ENCODE measurements at regions not wholly inside any gene's neighbourhood (a gene's known extent, or its start where the extent isn't known, plus 50 kb on each side); places are given as distances from the start of the nearest gene placed in this dataset.

DNA sequence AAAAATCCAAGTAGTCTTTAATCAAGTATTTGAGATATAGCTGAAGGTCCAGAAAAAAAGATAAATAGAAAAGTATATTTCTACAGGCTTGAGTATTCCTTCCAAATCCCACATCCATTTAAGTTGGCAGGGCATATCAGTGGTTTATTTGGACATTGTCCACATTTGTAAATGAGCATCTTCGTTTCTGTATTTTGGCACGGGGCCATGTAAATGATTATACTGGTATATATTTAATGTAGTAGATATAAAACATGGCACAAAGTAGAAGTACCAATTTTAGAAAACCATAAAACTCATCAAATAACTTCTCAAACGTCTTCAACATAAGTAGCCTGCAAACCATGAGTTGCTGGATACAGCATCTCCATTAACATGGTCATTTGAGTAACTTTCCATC lies 437.4 kb upstream of the SOX5 start:
- TF ChIP-seq EP300 (conservative IDR thresholded peaks at IDR 0.05; ENCODE audit: poor library complexity, severe bottlenecking) (no peak), RAD21 (conservative IDR thresholded peaks at IDR 0.05) (no peak), EZH2 (IDR thresholded peaks at IDR 0.05; ENCODE audit: borderline replicate concordance, insufficient read depth, low read length, poor library complexity, severe bottlenecking) (no peak), TAF1 (IDR thresholded peaks at IDR 0.05; ENCODE audit: low read depth) (no peak), SMC3 (conservative IDR thresholded peaks at IDR 0.05; ENCODE audit: poor library complexity) (no peak), MXI1 (conservative IDR thresholded peaks at IDR 0.05; ENCODE audit: poor library complexity, severe bottlenecking) (no peak), POLR2AphosphoS5 (IDR thresholded peaks at IDR 0.05) (no peak)
- TF ChIP-seq, protein P1, sequence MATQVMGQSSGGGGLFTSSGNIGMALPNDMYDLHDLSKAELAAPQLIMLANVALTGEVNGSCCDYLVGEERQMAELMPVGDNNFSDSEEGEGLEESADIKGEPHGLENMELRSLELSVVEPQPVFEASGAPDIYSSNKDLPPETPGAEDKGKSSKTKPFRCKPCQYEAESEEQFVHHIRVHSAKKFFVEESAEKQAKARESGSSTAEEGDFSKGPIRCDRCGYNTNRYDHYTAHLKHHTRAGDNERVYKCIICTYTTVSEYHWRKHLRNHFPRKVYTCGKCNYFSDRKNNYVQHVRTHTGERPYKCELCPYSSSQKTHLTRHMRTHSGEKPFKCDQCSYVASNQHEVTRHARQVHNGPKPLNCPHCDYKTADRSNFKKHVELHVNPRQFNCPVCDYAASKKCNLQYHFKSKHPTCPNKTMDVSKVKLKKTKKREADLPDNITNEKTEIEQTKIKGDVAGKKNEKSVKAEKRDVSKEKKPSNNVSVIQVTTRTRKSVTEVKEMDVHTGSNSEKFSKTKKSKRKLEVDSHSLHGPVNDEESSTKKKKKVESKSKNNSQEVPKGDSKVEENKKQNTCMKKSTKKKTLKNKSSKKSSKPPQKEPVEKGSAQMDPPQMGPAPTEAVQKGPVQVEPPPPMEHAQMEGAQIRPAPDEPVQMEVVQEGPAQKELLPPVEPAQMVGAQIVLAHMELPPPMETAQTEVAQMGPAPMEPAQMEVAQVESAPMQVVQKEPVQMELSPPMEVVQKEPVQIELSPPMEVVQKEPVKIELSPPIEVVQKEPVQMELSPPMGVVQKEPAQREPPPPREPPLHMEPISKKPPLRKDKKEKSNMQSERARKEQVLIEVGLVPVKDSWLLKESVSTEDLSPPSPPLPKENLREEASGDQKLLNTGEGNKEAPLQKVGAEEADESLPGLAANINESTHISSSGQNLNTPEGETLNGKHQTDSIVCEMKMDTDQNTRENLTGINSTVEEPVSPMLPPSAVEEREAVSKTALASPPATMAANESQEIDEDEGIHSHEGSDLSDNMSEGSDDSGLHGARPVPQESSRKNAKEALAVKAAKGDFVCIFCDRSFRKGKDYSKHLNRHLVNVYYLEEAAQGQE (IDR thresholded peaks at IDR 0.05; ENCODE audit: borderline replicate concordance): no peak
- TF ChIP-seq, protein P2, sequence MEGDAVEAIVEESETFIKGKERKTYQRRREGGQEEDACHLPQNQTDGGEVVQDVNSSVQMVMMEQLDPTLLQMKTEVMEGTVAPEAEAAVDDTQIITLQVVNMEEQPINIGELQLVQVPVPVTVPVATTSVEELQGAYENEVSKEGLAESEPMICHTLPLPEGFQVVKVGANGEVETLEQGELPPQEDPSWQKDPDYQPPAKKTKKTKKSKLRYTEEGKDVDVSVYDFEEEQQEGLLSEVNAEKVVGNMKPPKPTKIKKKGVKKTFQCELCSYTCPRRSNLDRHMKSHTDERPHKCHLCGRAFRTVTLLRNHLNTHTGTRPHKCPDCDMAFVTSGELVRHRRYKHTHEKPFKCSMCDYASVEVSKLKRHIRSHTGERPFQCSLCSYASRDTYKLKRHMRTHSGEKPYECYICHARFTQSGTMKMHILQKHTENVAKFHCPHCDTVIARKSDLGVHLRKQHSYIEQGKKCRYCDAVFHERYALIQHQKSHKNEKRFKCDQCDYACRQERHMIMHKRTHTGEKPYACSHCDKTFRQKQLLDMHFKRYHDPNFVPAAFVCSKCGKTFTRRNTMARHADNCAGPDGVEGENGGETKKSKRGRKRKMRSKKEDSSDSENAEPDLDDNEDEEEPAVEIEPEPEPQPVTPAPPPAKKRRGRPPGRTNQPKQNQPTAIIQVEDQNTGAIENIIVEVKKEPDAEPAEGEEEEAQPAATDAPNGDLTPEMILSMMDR (IDR thresholded peaks at IDR 0.05; ENCODE audit: poor library complexity, severe bottlenecking): no peak
- Histone ChIP-seq H3K27ac (ENCODE audit: low read length) (no peak overlapping the region), H3K79me2 (replicated peaks; ENCODE audit: insufficient read depth, low read length) (no peaks in the 10 kb centered on the region)

DNA sequence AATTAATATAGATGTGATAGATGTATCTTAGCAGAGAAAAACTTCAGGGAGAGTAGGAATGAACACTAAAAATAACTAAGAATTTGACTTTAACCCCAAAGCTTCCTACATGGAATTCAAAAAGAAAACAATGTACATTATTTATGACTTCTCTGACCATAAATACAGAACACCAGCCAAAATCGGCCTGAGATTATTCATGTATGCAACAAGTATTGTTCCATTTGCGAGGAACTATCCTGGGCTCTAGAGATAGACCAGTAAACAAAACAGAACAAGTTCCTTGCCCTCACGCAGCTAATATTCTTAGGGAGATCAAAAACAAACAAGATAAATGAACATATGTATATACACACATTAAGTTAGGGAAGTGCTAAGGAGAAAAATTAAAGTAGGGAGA lies 432.3 kb upstream of the SOX5 start:
- no peaks in the 10 kb centered on the region for H3F3A ChIP-seq (ENCODE audit: insufficient read depth, low read length, poor library complexity, severe bottlenecking)
- no peaks in the 10 kb centered on the region for H4K20me1 ChIP-seq (ENCODE audit: insufficient read depth)
- H3K4me3 ChIP-seq (ENCODE audit: low read length): no peak overlapping the region
- H3K79me2 ChIP-seq (replicated peaks; ENCODE audit: insufficient read depth, low read length): no peaks in the 10 kb centered on the region
- H3K9ac ChIP-seq (ENCODE audit: low read length): no peak overlapping the region
- H3K4me2 ChIP-seq (ENCODE audit: low read length): no peak overlapping the region
- no peaks in the 10 kb centered on the region for H3K9me3 ChIP-seq (ENCODE audit: low read length)
- H2AFZ ChIP-seq (ENCODE audit: low read depth, low read length): no peak overlapping the region
- no peaks in the 10 kb centered on the region for H3K9me2 ChIP-seq (ENCODE audit: insufficient read depth, low read length)
- H3K27ac ChIP-seq (ENCODE audit: low read length): no peak overlapping the region
- TF ChIP-seq EZH2 (IDR thresholded peaks at IDR 0.05; ENCODE audit: borderline replicate concordance, insufficient read depth, low read length, poor library complexity, severe bottlenecking) (no peak), RAD21 (conservative IDR thresholded peaks at IDR 0.05) (no peak)
- TF ChIP-seq, protein P1 (IDR thresholded peaks at IDR 0.05; ENCODE audit: borderline replicate concordance): no peak
- no peaks in the 10 kb centered on the region for H3K27me3 ChIP-seq (ENCODE audit: insufficient read depth, low read depth, low read length)
- no peaks in the 10 kb centered on the region for H3K36me3 ChIP-seq (ENCODE audit: insufficient read depth, low read length)

More for the DNA sequence above, 437.4 kb upstream of the SOX5 start:
- Histone ChIP-seq H3K27me3 (ENCODE audit: insufficient read depth, low read depth, low read length) (no peaks in the 10 kb centered on the region), H2AFZ (ENCODE audit: low read depth, low read length) (no peak overlapping the region), H3K9me2 (ENCODE audit: insufficient read depth, low read length) (no peaks in the 10 kb centered on the region), H3K9ac (ENCODE audit: low read length) (no peak overlapping the region), H3F3A (ENCODE audit: insufficient read depth, low read length, poor library complexity, severe bottlenecking) (no peaks in the 10 kb centered on the region), H4K20me1 (ENCODE audit: insufficient read depth) (no peaks in the 10 kb centered on the region), H3K36me3 (ENCODE audit: insufficient read depth, low read length) (no peaks in the 10 kb centered on the region), H3K4me3 (ENCODE audit: low read length) (no peak overlapping the region), H3K4me2 (ENCODE audit: low read length) (no peak overlapping the region), H3K9me3 (ENCODE audit: low read length) (peaks cover 3% of the 10 kb centered on the region)
